GM23338 (cell line): ENCODE measurements at regions not wholly inside any gene's neighbourhood (a gene's known extent, or its start where the extent isn't known, plus 50 kb on each side); places are given as distances from the start of the nearest gene placed in this dataset.

Experiments
- POLR2AphosphoS5 ChIP-seq: IDR thresholded peaks from 2 replicates; pipeline ENCODE4 v1.6.1; 2016; ENCODE audit warnings: antibody characterized with exemption, low read depth
- REST ChIP-seq: IDR thresholded peaks from one replicate; pipeline ENCODE4 v1.6.1; 2018; ENCODE audit warnings: antibody characterized with exemption; ENCODE audit not compliant: unreplicated experiment
- ZNF114 ChIP-seq: fragments of 250-450 bp; sonication (Bioruptor Pico); IDR thresholded peaks from 2 replicates; pipeline ENCODE4 v1.5.0; 2020; ENCODE audit warnings: mild to moderate bottlenecking, moderate library complexity
- TF ChIP-seq, protein P1 (sequence below), 2 experiments: fragments of 200-600 bp in 1 of 2; sonication (generic) in 1 of 2; conservative IDR thresholded peaks; 2 replicates each; pipeline versions ENCODE4 v1.5.1 to v1.6.1; 2016 to 2017; ENCODE audit warnings: antibody characterized with exemption in 2 of 2, low read depth in 2 of 2, mild to moderate bottlenecking in 2 of 2, moderate library complexity in 1 of 2
- TF ChIP-seq, protein P2 (sequence below): IDR thresholded peaks from 2 replicates; pipeline ENCODE4 v1.6.1; 2016; ENCODE audit warnings: antibody characterized with exemption

DNA sequence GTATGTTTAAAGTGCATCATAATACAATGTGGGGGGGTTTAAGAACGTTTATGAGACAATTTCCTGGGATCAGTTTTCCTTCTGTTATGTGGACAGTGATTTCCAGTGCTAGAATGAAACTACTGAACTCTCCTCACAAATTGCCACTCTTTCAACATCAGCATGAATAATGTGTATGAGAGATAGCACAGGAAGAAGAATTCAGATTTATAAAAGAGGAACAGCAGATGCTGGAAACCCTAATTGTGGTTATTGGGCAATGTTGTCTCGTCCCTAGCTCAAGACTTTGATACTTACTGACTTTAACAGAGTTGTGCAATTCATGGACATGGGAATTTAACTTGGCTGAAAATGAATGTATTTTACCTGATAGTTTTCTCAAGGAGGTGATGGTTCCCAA, 410.8 kb upstream of the MEF2C start:
- TF ChIP-seq, protein P1, sequence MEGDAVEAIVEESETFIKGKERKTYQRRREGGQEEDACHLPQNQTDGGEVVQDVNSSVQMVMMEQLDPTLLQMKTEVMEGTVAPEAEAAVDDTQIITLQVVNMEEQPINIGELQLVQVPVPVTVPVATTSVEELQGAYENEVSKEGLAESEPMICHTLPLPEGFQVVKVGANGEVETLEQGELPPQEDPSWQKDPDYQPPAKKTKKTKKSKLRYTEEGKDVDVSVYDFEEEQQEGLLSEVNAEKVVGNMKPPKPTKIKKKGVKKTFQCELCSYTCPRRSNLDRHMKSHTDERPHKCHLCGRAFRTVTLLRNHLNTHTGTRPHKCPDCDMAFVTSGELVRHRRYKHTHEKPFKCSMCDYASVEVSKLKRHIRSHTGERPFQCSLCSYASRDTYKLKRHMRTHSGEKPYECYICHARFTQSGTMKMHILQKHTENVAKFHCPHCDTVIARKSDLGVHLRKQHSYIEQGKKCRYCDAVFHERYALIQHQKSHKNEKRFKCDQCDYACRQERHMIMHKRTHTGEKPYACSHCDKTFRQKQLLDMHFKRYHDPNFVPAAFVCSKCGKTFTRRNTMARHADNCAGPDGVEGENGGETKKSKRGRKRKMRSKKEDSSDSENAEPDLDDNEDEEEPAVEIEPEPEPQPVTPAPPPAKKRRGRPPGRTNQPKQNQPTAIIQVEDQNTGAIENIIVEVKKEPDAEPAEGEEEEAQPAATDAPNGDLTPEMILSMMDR (conservative IDR thresholded peaks at IDR 0.05; ENCODE audit: low read depth in 2 of 2) = no peak
- TF ChIP-seq POLR2AphosphoS5 (no peak), ZNF114 (CRISPR knock-in tag) (no peak), REST (no peak)
- TF ChIP-seq, protein P2, sequence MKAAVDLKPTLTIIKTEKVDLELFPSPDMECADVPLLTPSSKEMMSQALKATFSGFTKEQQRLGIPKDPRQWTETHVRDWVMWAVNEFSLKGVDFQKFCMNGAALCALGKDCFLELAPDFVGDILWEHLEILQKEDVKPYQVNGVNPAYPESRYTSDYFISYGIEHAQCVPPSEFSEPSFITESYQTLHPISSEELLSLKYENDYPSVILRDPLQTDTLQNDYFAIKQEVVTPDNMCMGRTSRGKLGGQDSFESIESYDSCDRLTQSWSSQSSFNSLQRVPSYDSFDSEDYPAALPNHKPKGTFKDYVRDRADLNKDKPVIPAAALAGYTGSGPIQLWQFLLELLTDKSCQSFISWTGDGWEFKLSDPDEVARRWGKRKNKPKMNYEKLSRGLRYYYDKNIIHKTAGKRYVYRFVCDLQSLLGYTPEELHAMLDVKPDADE = no peak
